GM19328 (cell line): ENCODE measurements at regions not wholly inside any gene's neighbourhood (a gene's known extent, or its start where the extent isn't known, plus 50 kb on each side); places are given as distances from the start of the nearest gene placed in this dataset.

Experiments used
- ATAC-seq: cut with Tn5 transposase; IDR thresholded peaks from one replicate; pipeline ENCODE4 v1.9.1; 2021; ENCODE audit warnings: mild to moderate bottlenecking, moderate library complexity; ENCODE audit not compliant: unreplicated experiment

DNA sequence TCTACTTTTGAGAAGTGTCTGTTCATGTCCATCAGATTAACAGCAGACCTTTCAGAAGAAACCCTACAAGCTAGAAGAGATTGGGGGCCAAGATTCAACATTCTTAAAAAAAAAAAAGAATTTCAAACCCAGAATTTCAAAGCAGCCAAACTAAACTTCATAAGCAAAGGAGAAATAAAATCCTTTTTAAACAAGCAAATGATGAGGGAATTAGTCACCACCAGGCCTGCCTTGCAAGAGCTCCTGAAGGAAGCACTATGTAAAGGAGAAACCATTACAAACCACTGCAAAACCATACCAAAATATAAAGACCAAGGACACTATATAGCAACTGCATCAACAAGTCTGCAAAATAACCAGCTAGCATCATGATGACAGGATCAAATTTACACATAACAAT is 124.6 kb upstream of the PDE4D start:
- no peak for ATAC-seq

DNA sequence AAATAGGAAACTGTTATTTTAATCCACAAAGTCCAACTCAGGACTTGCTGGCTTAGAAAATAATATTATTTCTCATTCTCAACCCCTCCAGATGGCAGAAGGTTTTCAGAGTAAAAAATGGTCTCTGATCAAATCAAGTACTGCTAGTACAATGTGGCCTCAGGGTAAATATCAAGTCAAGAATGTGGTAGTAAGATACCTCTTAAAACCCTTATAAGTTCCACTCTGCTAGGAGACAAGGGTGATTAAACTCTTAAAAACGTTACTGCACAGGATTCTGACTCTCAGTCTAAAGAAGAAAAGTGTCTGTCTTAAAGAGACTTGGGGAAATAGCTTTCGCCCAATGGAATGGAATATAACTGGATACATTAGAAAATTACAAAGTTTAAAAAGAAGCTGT is 120.8 kb upstream of the PDE4D start:
- no peak for ATAC-seq

DNA sequence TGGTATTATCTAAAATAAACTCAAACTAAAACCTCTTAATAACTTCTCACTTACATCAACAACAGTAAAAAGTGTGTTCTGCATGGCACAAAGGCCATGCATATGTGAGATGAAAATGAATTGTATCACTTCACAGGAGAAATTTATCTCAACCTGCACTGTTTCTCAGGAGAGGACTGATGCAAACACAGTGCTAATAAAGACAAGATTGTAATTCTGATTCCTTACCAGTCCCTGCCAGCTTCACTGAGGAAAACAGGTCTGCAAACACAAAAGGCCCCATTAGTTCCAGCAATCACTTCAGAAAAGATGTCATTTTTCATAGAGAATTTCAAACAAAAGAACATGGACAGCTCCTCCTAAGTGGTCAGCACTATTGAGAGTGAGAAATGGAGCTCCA is 117.3 kb upstream of the PDE4D start:
- ATAC-seq = no peak

DNA sequence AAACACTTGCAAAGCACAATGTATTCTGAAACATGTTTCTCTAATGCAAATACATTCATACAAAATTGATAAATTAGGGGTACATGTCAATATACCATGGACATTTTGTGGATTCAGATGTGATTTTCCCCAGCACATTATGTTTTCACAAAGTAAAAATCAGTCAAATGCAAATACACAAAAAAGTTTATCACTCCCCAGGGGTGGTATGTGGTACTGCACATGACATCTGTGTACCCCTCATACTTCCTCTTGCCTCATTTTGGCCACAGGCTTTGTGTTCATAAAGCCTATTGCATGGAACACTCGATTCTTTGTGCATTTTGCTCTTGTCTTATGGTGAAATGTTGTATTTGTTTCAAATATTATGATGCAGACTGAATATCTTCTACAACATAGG is 116.8 kb upstream of the PDE4D start:
- ATAC-seq = no peak

DNA sequence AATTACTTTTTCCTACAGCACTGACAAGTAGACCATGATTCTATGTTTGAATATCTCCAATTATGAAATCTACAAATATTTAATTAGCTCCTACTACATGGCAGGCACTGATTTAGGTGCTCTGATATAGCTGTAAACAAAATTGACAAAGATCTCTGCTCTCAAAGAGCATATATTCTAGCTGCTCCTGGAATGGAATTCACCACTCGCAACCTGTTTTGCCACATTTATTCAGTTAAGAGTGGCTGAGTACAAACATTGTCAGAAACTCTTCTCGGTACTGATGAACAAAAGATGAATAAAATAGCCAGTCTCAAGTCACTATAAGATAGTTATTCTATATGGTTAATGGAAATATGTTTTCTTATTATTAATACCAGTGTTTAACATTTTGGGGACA is 114.2 kb upstream of the PDE4D start:
- no peak for ATAC-seq

DNA sequence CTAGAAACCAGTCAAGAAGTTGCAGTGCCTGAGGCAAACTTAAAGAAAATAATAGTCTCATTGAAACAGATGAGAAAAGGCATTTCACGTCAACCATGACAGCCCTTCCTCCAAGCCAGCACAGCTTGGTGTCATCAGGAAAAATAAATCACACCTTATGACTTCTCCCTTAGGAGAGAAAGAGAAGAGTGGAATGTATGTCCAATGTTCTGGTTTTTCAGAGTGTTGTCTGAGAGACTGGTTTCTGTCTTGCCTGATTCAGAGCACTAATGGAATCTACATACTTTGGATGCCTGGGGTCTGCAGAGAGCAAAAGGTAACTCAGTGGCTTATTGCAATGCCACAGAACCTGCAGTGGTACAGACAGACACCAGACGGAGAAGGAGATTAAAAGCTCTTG is 105.5 kb upstream of the PDE4D start:
- ATAC-seq = no peak

DNA sequence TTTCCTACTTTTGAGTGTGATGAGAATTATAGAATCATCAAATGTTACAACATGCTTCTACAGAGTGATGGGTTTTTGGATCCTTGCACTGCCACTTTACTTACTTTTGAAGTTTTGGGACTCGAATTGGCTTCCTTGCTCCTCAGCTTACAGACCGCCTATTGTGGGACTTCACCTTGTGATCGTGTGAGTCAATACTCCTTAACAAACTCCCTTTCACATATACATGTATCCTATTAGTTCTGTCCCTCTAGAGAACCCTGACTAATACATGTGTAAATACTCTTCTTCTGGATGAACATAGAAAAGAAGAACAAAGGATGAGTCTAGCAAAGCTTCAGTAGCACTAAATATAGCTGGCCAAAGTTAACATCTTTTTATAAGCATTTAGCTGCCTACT is 98.7 kb upstream of the PDE4D start:
- no peak for ATAC-seq

DNA sequence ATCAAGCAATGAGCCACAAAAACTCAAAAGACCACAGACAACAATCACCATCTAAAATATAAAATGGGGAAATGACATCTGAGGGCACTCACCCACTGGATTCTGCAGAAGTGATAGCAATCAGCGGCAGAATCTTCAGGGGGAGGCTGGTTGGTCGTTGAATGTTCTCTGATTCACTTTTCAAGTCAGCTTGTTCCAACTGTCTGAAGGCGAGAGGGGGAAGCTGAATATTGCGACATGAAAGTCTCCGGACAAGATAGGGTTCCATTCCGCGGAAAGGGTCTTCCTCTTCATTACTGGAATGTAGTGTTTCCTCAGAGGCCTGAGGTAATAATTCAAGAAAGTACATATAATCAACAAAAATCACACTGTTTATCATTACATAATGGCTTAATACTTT is 94.9 kb upstream of the PDE4D start:
- no peak for ATAC-seq

DNA sequence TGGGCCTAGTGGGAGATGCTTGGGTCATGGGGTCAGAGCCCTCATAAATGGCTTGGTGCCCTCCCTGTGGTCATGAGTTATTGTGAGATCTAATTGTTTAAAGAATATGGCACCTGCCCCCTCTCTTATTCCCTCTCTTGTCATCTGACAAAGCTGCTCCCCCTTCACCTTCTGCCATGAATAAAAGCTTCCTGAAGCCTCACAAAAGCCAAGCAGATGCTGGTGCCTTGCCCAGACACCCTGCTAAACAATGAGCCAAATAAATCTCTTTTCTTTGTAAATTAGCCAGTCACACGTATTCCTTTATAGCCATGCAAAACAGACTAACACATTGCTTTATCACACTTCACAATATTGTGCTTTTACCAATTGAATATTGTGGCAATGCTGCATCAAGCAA is 82.8 kb upstream of the PDE4D start:
- ATAC-seq = no peak

DNA sequence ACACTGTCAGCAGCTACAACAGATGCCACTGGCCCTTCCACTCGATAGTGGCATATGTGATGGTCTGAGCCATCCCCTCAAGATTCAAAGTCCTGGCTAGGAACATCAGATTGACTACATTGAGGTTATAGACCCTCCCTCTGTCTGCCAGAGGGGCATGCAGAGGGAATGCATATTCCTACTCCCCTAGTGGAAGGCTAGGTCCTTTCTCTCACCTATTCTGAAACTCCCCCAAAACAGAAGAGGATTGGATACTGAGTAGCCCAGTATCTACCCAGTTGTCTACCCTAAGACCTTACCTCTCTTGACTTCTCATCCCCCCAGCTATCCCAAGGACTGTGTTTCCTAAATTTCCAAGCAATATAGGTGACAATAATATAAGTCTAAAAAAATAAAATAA is 78.5 kb upstream of the PDE4D start:
- no peak for ATAC-seq

DNA sequence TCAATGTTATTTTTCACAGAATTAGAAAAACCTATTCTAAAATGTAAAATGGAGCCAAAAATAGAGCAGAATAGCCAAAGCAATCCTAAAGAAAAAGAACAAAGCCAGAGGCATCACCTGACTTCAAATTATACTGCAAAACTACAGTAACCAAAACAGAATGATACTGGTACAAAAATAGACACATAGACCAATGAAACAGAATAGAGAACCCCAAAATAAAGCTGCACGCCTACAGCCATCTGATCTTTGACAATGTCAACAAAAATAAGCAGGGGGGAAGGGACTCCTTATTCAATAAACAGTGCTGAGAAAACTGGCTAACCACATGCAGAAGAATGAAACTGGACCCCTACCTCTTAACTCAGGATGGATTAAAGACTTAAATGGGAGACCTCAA is 65.8 kb upstream of the PDE4D start:
- no peak for ATAC-seq

DNA sequence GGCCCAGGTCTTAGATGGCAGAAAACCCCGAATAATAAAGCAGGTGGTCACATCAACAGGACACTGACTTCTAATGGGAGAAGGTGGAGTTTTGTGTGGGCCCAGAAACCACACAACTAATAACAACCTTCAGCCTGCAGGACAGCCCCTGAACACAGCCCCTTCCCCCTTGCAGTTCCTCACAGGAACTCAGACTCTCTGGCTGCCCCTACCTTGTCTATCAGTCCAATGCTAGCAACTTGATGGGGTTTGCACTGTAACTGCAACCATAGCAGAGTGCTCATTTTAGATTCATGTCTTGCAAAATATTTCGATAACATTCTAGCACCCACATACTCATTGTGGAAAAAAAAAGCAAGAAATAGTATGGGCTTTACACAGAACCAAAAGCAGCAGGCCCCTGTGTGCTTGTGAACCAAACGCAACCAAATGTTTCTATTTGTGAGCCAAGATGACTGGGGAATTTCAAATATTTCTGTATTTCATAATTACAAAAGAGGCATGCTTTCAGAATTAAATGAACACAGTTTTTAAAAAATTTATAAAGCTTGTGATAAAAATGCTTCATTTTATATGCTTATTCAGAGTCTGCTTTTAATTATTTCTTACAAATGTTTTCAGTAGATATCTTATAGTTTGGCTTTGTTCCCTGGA is 62.7 kb upstream of the PDE4D start:
- ATAC-seq = no peak

DNA sequence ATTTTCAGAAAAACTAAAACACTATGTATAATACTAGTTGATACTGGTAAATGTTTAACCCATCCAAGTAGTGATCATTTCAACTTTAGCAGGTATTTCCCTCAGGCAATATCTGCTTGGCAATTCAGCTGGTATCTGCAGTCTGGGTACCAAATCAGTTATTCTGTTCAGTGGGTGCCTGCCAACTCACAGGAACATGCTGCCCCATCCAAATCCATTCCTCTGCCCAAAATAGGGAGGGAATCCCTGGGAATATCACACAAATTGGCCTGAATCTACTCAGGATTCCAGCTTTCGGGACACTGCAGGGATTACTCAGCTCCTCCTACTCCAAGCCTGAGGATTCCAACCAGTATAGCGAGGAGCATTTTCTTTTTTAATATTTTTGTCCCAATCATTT is 61.7 kb upstream of the PDE4D start:
- no peak for ATAC-seq

DNA sequence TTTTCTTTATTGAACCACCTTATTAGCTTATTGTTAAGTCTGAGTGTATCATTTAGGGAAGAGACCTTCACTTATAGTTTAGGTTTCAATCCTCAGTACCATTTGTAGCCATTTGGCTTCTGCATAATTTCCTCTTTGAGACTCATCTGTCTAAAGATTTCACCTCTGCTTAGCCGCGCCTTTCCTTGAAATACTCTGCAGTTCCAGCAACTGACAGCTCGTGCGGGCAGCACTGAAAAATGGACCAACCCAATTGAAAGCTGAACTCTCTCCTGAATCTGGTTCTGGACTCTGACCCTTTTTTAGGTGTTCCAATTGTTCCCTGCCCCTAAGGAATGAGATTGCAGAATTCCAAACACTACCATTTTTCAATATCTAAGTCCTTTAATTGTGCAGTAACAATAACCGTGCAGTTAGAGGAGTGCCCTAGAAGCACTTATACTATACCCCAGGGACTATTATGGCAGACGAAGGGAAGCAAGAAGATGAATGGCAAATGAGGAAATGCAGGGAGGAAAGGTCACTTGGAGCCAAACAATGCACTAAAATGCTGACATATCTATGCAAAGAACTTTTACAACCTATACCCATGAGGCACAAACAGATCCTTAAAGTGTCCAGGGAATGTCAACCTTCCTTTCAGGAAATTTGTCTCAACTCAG is 50.1 kb upstream of the PDE4D start:
- ATAC-seq = no peak
